GM12891 (cell line): ENCODE measurements at regions not wholly inside any gene's neighbourhood (a gene's known extent, or its start where the extent isn't known, plus 50 kb on each side); places are given as distances from the start of the nearest gene placed in this dataset.

Experiments used
- POLR2A ChIP-seq: IDR thresholded peaks from 2 replicates; pipeline ENCODE4 v1.6.1; 2011; ENCODE audit warnings: low read depth, low read length, control low read depth
- POLR2AphosphoS5 ChIP-seq: IDR thresholded peaks from 2 replicates; pipeline ENCODE4 v1.6.1; 2011; ENCODE audit warnings: low read depth, low read length, control low read depth
- POU2F2 ChIP-seq: IDR thresholded peaks from 2 replicates; pipeline ENCODE4 v1.6.1; 2011; ENCODE audit warnings: low read depth, mild to moderate bottlenecking, control low read depth, low read length, moderate library complexity
- TAF1 ChIP-seq: IDR thresholded peaks from 2 replicates; pipeline ENCODE4 v1.6.1; 2011; ENCODE audit warnings: low read depth, low read length, control low read depth

DNA sequence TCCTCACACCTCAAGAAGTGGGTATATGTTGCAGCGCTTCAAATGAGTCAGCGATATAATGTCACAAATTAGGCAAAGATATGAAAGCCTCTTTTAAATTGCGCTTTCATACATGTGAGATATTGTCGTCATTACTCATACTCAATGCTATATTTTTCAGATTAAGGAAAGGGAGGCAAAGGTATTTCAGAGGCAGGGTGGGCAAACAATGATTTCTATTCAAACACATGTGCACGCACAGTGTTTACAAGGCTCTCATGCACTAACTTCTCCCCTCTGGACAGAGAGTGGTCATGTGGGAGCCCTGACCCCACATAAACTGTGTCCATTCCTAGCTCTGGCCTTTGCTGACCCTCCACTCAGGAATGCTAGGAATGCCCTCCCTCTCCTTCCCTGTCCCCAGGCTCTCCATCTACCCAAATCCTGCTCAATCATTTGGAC, 112.1 kb upstream of the TMEM170B start:
- TF ChIP-seq POLR2A (no peak), POLR2AphosphoS5 (no peak), TAF1 (no peak), POU2F2 (no peak)
